ENCODE measurements at regions not wholly inside any gene's neighbourhood (a gene's known extent, or its start where the extent isn't known, plus 50 kb on each side); places are given as distances from the start of the nearest gene placed in this dataset.

DNA sequence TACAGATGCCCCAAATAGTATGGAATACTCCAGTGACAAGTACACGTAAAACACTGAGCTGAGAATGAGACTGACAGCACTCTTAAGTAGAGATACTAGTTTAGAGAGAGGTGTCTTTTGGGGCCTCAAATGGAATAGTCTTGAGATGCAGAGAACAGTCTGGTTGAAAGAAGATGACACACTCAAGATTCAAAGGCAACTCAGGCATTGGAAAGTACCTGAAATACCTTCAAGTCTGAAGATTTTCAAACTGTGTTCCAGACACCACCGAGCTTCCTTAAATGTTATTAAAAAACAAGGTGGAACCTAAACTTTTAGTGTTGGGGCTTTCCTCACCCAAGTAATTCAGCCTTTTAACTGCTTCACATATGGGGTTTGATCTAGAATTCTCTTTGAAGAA lies 437.7 kb downstream of the OMA1 start:
- TF ChIP-seq, protein P1, sequence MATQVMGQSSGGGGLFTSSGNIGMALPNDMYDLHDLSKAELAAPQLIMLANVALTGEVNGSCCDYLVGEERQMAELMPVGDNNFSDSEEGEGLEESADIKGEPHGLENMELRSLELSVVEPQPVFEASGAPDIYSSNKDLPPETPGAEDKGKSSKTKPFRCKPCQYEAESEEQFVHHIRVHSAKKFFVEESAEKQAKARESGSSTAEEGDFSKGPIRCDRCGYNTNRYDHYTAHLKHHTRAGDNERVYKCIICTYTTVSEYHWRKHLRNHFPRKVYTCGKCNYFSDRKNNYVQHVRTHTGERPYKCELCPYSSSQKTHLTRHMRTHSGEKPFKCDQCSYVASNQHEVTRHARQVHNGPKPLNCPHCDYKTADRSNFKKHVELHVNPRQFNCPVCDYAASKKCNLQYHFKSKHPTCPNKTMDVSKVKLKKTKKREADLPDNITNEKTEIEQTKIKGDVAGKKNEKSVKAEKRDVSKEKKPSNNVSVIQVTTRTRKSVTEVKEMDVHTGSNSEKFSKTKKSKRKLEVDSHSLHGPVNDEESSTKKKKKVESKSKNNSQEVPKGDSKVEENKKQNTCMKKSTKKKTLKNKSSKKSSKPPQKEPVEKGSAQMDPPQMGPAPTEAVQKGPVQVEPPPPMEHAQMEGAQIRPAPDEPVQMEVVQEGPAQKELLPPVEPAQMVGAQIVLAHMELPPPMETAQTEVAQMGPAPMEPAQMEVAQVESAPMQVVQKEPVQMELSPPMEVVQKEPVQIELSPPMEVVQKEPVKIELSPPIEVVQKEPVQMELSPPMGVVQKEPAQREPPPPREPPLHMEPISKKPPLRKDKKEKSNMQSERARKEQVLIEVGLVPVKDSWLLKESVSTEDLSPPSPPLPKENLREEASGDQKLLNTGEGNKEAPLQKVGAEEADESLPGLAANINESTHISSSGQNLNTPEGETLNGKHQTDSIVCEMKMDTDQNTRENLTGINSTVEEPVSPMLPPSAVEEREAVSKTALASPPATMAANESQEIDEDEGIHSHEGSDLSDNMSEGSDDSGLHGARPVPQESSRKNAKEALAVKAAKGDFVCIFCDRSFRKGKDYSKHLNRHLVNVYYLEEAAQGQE (IDR thresholded peaks at IDR 0.05; ENCODE audit: insufficient read depth in 1 of 2, low read depth in 2 of 2, low read length in 2 of 2), result no peak
- TF ChIP-seq SIN3A (IDR thresholded peaks at IDR 0.05; ENCODE audit: borderline replicate concordance, insufficient read depth, low read length) (no peak), POLR2AphosphoS5 (IDR thresholded peaks at IDR 0.05; ENCODE audit: low read depth, low read length) (no peak), TAF1 (IDR thresholded peaks at IDR 0.05; ENCODE audit: borderline replicate concordance, insufficient read depth, low read length) (no peak), FOXP2 (optimal IDR thresholded peaks at IDR 0.05; ENCODE audit: borderline replicate concordance, extremely low read depth, extremely low read length, insufficient read depth) (no peak)
